Peyer's patch (tissue), 4 donors: ENCODE measurements at regions not wholly inside any gene's neighbourhood (a gene's known extent, or its start where the extent isn't known, plus 50 kb on each side); places are given as distances from the start of the nearest gene placed in this dataset.

Experiments
- CTCF ChIP-seq, 6 experiments: fragments of 450-650 bp in 4 of 6; fragments of 200-600 bp in 2 of 6; sonication (generic) in 1 of 6; IDR thresholded peaks; one replicate each; pipeline ENCODE4 v1.5.1; 2017 to 2019; ENCODE audit warnings: antibody characterized with exemption in 6 of 6, mild to moderate bottlenecking in 3 of 6, moderate library complexity in 1 of 6
- POLR2A ChIP-seq, 2 donors: fragments of 450-650 bp; IDR thresholded peaks; one replicate each; pipeline ENCODE4 v1.5.1; 2017; ENCODE audit warnings: antibody characterized with exemption in 2 of 2, mild to moderate bottlenecking in 2 of 2, moderate library complexity in 2 of 2

GRCh38 chr18:25416374-25416773 is 64.4 kb upstream of the ZNF521 start:
- TF ChIP-seq CTCF (IDR thresholded peaks at IDR 0.05) (no peak), POLR2A (IDR thresholded peaks at IDR 0.05) (no peak)
